Neural cell (in vitro differentiated cells): ENCODE measurements at regions not wholly inside any gene's neighbourhood (a gene's known extent, or its start where the extent isn't known, plus 50 kb on each side); places are given as distances from the start of the nearest gene placed in this dataset.

Source experiments
- EP300 ChIP-seq: fragments of 450-650 bp; conservative IDR thresholded peaks from 2 replicates; pipeline ENCODE4 v1.6.1; 2014; ENCODE audit warnings: antibody characterized with exemption, mild to moderate bottlenecking, moderate library complexity; ENCODE audit not compliant: poor library complexity, severe bottlenecking
- EZH2 ChIP-seq: fragments of 200-600, 300-800 bp; shearing (Covaris generic), sonication (generic); IDR thresholded peaks from 2 replicates; pipeline ENCODE4 v1.6.1; 2014; ENCODE audit warnings: antibody characterized with exemption, low read length, borderline replicate concordance, mild to moderate bottlenecking; ENCODE audit not compliant: insufficient read depth, poor library complexity, severe bottlenecking
- MXI1 ChIP-seq: fragments of 450-650 bp; conservative IDR thresholded peaks from 2 replicates; pipeline ENCODE4 v1.6.1; 2014; ENCODE audit warnings: antibody characterized with exemption, mild to moderate bottlenecking; ENCODE audit not compliant: poor library complexity, severe bottlenecking
- POLR2AphosphoS5 ChIP-seq: IDR thresholded peaks from 2 replicates; pipeline ENCODE4 v1.6.1; 2012
- RAD21 ChIP-seq: fragments of 450-650 bp; conservative IDR thresholded peaks from 2 replicates; pipeline ENCODE4 v1.6.1; 2014; ENCODE audit warnings: antibody characterized with exemption, mild to moderate bottlenecking, moderate library complexity
- SMC3 ChIP-seq: fragments of 450-650 bp; conservative IDR thresholded peaks from 2 replicates; pipeline ENCODE4 v1.6.1; 2014; ENCODE audit warnings: antibody characterized with exemption, mild to moderate bottlenecking, moderate library complexity; ENCODE audit not compliant: poor library complexity
- TAF1 ChIP-seq: IDR thresholded peaks from 2 replicates; pipeline ENCODE4 v1.6.1; 2012; ENCODE audit warnings: low read depth
- TF ChIP-seq, protein P1 (sequence below): fragments of 450-650 bp; IDR thresholded peaks from 2 replicates; pipeline ENCODE4 v1.5.1; 2014; ENCODE audit warnings: antibody characterized with exemption, mild to moderate bottlenecking, moderate library complexity; ENCODE audit not compliant: poor library complexity, severe bottlenecking
- TF ChIP-seq, protein P2 (sequence below): IDR thresholded peaks from 2 replicates; pipeline ENCODE4 v1.6.1; 2012; ENCODE audit warnings: borderline replicate concordance

DNA sequence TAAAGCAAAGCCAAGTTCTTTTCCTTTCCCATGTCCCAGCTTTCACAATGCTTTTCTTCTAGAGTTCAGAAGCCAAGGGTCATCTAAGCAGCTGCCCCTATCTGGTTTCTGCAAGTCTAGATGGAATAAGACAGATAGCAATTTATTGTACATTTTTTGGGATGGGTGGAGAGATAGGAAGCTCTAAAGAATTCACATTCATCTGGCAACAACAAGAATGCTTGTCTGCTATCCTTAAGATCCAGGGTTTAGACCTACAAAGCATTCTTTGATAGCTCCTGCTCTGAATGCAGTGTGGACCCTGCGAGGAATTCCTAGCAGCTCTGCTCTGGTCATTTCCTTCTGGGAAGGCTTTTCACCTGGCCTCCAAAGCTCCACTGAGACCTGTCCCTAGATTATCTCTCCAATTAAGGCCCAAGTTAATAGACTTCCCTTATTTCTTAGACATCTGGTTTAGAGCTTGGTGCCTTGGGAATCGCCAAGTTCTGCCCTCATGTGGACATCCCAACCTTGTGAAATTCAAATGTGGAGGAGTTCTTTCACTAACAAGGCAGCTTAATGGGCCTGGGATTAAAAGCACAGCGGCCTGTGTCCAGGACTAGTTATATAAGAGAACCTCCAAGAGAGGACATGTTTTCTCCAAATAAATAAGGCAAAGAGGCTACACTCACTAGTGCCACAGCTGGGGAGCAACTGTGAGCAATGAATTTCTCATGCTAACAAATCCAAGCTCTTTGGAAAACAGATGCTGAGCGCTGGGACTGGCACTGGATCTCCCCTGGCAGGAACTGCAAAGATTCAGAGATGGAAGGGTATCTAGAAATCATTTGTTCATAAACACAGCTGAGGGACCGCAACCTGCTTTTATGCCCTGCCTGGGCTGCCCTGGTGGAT, 384.5 kb upstream of the DDHD1 start:
- TF ChIP-seq, protein P1, sequence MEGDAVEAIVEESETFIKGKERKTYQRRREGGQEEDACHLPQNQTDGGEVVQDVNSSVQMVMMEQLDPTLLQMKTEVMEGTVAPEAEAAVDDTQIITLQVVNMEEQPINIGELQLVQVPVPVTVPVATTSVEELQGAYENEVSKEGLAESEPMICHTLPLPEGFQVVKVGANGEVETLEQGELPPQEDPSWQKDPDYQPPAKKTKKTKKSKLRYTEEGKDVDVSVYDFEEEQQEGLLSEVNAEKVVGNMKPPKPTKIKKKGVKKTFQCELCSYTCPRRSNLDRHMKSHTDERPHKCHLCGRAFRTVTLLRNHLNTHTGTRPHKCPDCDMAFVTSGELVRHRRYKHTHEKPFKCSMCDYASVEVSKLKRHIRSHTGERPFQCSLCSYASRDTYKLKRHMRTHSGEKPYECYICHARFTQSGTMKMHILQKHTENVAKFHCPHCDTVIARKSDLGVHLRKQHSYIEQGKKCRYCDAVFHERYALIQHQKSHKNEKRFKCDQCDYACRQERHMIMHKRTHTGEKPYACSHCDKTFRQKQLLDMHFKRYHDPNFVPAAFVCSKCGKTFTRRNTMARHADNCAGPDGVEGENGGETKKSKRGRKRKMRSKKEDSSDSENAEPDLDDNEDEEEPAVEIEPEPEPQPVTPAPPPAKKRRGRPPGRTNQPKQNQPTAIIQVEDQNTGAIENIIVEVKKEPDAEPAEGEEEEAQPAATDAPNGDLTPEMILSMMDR = no peak
- TF ChIP-seq MXI1 (no peak), TAF1 (no peak), POLR2AphosphoS5 (no peak), EZH2 (no peak), RAD21 (no peak), EP300 (no peak), SMC3 (no peak)
- TF ChIP-seq, protein P2, sequence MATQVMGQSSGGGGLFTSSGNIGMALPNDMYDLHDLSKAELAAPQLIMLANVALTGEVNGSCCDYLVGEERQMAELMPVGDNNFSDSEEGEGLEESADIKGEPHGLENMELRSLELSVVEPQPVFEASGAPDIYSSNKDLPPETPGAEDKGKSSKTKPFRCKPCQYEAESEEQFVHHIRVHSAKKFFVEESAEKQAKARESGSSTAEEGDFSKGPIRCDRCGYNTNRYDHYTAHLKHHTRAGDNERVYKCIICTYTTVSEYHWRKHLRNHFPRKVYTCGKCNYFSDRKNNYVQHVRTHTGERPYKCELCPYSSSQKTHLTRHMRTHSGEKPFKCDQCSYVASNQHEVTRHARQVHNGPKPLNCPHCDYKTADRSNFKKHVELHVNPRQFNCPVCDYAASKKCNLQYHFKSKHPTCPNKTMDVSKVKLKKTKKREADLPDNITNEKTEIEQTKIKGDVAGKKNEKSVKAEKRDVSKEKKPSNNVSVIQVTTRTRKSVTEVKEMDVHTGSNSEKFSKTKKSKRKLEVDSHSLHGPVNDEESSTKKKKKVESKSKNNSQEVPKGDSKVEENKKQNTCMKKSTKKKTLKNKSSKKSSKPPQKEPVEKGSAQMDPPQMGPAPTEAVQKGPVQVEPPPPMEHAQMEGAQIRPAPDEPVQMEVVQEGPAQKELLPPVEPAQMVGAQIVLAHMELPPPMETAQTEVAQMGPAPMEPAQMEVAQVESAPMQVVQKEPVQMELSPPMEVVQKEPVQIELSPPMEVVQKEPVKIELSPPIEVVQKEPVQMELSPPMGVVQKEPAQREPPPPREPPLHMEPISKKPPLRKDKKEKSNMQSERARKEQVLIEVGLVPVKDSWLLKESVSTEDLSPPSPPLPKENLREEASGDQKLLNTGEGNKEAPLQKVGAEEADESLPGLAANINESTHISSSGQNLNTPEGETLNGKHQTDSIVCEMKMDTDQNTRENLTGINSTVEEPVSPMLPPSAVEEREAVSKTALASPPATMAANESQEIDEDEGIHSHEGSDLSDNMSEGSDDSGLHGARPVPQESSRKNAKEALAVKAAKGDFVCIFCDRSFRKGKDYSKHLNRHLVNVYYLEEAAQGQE = no peak
